Type B pancreatic cell (in vitro differentiated cells): ENCODE measurements at regions not wholly inside any gene's neighbourhood (a gene's known extent, or its start where the extent isn't known, plus 50 kb on each side); places are given as distances from the start of the nearest gene placed in this dataset.

ENCODE experiments used
- DNase-seq: peaks from one replicate; pipeline ENCODE4 v3.0.0; 2021; ENCODE audit warnings: mixed read lengths; ENCODE audit not compliant: unreplicated experiment; ENCODE audit errors: extremely low spot score
- H3K27ac Mint-ChIP-seq: 2 replicates; pipeline ENCODE4 v1.8.0; 2021; ENCODE audit warnings: mild to moderate bottlenecking, mixed read lengths
- H3K27me3 Mint-ChIP-seq: 2 replicates; pipeline ENCODE4 v1.8.0; 2021; ENCODE audit warnings: mixed read lengths
- H3K36me3 Mint-ChIP-seq: 2 replicates; pipeline ENCODE4 v1.8.0; 2021; ENCODE audit warnings: mixed read lengths
- H3K4me1 Mint-ChIP-seq: one replicate; pipeline ENCODE4 v1.8.0; 2021; ENCODE audit warnings: mixed read lengths; ENCODE audit not compliant: unreplicated experiment
- H3K4me3 Mint-ChIP-seq: 2 replicates; pipeline ENCODE4 v1.8.0; 2021; ENCODE audit warnings: mild to moderate bottlenecking, mixed read lengths
- H3K9me3 Mint-ChIP-seq: 2 replicates; pipeline ENCODE4 v1.8.0; 2021; ENCODE audit warnings: mixed read lengths
- TF ChIP-seq, protein P1 (sequence below): fragments of 200-600 bp; sonication (generic); conservative IDR thresholded peaks from 2 replicates; pipeline ENCODE4 v1.5.0; 2021; ENCODE audit warnings: antibody characterized with exemption, mild to moderate bottlenecking

DNA sequence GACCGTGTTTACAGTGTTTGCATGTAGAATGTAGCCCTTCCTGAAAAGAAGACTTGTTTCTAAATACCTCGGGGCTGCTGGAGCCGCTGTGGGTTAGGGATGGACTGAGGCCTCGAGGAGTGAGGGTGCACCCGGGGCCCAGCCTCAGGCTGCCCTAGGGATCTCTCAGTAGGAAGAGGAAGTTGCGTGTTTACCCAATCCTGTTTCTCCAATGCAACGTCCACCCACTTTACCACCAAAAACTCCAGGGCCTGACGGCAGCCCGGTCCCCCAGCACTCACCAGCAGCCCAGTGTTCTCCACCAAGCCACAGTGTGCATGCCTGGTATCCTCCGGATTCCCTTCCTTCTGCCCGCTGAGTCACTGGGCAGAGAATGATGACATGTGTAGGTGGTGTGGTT, 255.8 kb downstream of the GLI2 start:
- H3K9me3 Mint-ChIP-seq, result no peaks in the 10 kb centered on the region
- no peak overlapping the region for H3K27ac Mint-ChIP-seq
- TF ChIP-seq, protein P1, sequence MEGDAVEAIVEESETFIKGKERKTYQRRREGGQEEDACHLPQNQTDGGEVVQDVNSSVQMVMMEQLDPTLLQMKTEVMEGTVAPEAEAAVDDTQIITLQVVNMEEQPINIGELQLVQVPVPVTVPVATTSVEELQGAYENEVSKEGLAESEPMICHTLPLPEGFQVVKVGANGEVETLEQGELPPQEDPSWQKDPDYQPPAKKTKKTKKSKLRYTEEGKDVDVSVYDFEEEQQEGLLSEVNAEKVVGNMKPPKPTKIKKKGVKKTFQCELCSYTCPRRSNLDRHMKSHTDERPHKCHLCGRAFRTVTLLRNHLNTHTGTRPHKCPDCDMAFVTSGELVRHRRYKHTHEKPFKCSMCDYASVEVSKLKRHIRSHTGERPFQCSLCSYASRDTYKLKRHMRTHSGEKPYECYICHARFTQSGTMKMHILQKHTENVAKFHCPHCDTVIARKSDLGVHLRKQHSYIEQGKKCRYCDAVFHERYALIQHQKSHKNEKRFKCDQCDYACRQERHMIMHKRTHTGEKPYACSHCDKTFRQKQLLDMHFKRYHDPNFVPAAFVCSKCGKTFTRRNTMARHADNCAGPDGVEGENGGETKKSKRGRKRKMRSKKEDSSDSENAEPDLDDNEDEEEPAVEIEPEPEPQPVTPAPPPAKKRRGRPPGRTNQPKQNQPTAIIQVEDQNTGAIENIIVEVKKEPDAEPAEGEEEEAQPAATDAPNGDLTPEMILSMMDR, result no peak
- no peaks in the 10 kb centered on the region for H3K4me1 Mint-ChIP-seq
- H3K36me3 Mint-ChIP-seq, result peaks cover 19% of the 10 kb centered on the region
- peak; percentile 40 for DNase-seq
- peaks cover 6% of the 10 kb centered on the region for H3K27me3 Mint-ChIP-seq
- no peak overlapping the region for H3K4me3 Mint-ChIP-seq

DNA sequence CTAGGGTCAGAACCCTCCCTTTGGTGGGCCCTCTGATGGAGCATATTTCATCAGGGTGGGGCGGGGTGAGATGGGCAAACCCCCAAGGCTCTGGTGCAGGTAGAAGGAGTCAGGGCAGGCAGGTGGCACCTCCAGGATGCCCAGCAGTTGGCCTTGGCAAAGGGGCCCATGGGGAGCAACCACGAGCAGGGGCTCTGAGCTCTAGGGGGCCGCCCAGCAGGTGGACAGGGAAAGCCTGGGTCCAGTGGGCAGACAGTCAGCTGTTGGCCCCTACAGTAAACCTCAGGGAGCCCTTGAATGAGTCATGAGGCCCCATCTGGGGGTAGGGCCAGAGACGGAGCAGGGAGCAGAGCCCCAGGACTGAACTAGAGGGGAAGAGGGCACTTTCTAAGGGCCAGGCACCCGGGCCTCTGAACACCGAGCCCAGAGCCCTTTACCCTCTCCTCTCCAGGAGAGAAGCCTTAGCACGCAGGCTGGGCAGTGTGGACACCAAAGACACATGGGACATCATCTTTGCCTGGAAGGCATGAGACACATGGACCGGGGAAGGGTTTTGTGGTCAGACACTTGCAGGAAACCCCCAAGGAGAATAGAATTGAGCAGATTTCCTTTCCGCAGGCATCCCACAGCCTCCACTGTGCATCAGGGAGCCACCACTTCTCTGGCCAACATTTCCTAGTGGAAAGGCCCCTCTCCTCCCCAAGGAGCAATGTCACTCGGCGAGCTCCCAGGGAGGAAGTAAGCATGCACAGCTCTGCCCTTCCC, 257.3 kb downstream of the GLI2 start:
- H3K27me3 Mint-ChIP-seq, result peaks cover 6% of the 10 kb centered on the region
- H3K27ac Mint-ChIP-seq, result no peak overlapping the region
- H3K36me3 Mint-ChIP-seq, result peaks cover 10% of the 10 kb centered on the region
- peak; percentile 60 for DNase-seq
- no peak overlapping the region for H3K4me3 Mint-ChIP-seq
- H3K9me3 Mint-ChIP-seq, result no peaks in the 10 kb centered on the region
- no peaks in the 10 kb centered on the region for H3K4me1 Mint-ChIP-seq
- TF ChIP-seq, protein P1, result no peak

DNA sequence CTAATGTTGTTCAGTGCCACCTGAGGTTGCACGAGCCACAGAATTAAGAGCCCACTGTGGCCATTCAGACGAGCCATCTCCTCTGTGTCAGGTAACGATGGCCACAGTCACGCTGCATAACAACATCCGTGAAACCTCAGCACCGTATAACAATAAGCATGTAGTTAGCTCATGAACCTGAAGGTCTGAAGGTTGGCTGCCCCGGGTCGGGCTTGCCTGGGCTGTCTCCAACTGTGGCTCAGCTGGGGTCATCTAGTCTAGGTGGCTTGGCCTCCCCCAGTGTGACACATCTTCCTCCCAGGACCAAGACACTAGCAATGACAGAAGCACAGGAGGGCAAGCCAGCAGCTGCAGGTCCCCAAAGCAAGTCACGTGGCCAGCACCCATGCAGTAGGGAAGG, 258.0 kb downstream of the GLI2 start:
- no peak for DNase-seq
- Mint-ChIP-seq H3K4me3 (no peak overlapping the region), H3K4me1 (no peaks in the 10 kb centered on the region), H3K9me3 (no peaks in the 10 kb centered on the region), H3K27me3 (peaks cover 6% of the 10 kb centered on the region), H3K27ac (no peak overlapping the region), H3K36me3 (peaks cover 10% of the 10 kb centered on the region)
- TF ChIP-seq, protein P1, result no peak

DNA sequence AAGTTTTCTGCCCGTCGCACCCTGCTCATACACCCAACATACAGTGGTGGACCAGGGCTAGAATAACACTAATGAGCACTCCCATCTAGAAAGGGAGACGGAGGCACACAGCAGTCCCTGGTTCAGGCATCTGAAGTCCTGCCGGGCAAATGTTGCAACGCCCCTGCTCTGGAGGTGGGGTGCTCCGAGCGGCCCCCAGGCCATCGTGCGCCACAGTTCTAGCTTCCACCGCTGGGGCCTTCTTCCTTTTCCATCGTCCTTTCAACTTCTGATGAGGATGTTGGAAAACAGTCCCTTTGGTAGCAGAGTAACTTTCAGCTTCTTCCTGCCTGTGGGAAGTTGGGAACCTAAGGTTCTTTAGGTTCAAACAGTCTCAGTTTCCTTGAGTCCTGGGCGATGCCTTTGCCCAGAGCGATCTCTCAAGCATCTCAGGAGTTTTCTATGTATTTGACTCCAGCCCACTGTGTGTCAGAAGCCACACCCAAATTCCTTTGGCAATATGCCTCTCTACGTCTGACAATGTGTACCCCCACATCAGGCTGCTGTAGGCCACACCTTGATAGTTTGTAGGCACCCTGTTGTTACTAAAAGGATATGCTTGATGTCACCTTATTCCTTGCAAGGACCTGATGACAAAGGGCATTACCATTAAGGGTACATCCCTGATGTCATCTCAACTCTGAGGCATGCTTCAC, 258.8 kb downstream of the GLI2 start:
- Mint-ChIP-seq H3K9me3 (no peaks in the 10 kb centered on the region), H3K27ac (no peak overlapping the region), H3K4me1 (no peaks in the 10 kb centered on the region), H3K36me3 (peaks cover 10% of the 10 kb centered on the region), H3K4me3 (no peak overlapping the region), H3K27me3 (peaks cover 6% of the 10 kb centered on the region)
- TF ChIP-seq, protein P1, result no peak
- no peak for DNase-seq

DNA sequence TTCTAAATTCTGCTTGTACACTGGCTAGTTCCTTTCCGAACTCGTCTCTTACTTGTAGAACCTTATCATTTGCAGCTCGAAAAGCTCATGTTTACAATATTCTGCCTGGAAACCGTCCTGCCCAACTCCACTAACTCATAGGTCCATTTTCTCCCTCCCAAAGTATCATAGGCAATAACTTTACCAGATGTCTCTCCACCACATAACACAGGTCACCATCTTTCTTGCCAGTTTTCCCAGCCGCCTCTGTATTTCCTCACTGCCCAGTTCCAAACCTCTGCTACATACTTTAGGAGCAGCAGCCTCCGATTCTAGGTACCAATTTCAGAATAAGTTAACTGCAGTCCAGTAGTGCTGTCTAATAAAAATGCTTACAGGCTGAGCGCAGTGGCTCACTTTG, 259.5 kb downstream of the GLI2 start:
- TF ChIP-seq, protein P1, result no peak
- no peak for DNase-seq
- Mint-ChIP-seq H3K27ac (no peak overlapping the region), H3K27me3 (peaks cover 6% of the 10 kb centered on the region), H3K4me1 (no peaks in the 10 kb centered on the region), H3K4me3 (no peak overlapping the region), H3K36me3 (peaks cover 10% of the 10 kb centered on the region), H3K9me3 (no peaks in the 10 kb centered on the region)
